ENCODE measurements at regions not wholly inside any gene's neighbourhood (a gene's known extent, or its start where the extent isn't known, plus 50 kb on each side); places are given as distances from the start of the nearest gene placed in this dataset.

- ATAC-seq = no peak
- peaks cover 21% of the 10 kb centered on the region for H3K9me3 Mint-ChIP-seq
Observed at GRCh38 chr5:4684946-4685345, 455.2 kb upstream of the ADAMTS16 start.

GRCh38 chr5:4698596-4698995 is 441.5 kb upstream of the ADAMTS16 start:
- H2AFZ ChIP-seq = no peak overlapping the region
- H3K4me2 ChIP-seq = no peak overlapping the region
- no peaks in the 10 kb centered on the region for H3K9me3 Mint-ChIP-seq

More at GRCh38 chr5:4684946-4685345, 455.2 kb upstream of the ADAMTS16 start:
- no peak overlapping the region for H3K27ac Mint-ChIP-seq
- H3K27me3 ChIP-seq (ENCODE audit: insufficient read depth) = no peaks in the 10 kb centered on the region
- H3K4me1 ChIP-seq (ENCODE audit: insufficient read depth) = no peaks in the 10 kb centered on the region
- H3K4me3 ChIP-seq = no peak overlapping the region
- H2AFZ ChIP-seq = no peak overlapping the region
- peaks cover 3% of the 10 kb centered on the region; the same call in 2 of the 3 replicates for H3K36me3 Mint-ChIP-seq (ENCODE audit: low read depth)
- no peak for TF ChIP-seq JUNB (IDR thresholded peaks at IDR 0.05; ENCODE audit: unreplicated experiment)
- TF ChIP-seq ZNF331 (CRISPR knock-in tag; IDR thresholded peaks at IDR 0.05; ENCODE audit: low read depth) = no peak
- H3K27me3 Mint-ChIP-seq (ENCODE audit: insufficient read depth, low read depth, poor library complexity) = peaks cover 3% of the 10 kb centered on the region
- no peak overlapping the region for H3K27ac ChIP-seq (ENCODE audit: low read depth)
- no peaks in the 10 kb centered on the region for H3K4me1 Mint-ChIP-seq
- no peak for DNase-seq (ENCODE audit: low spot score)
- H3K4me3 Mint-ChIP-seq = no peak overlapping the region
- H4K20me1 ChIP-seq (replicated peaks; ENCODE audit: insufficient read depth) = no peaks in the 10 kb centered on the region
- no peaks in the 10 kb centered on the region for H3F3A ChIP-seq (replicated peaks; ENCODE audit: low read depth)
- H3K4me2 ChIP-seq = no peak overlapping the region
- H3K9me2 ChIP-seq (ENCODE audit: insufficient read depth) = 0 out of 2 replicates have a peak, but pooled peaks cover 4% of the 10 kb centered on the region
- no peaks in the 10 kb centered on the region for H3K36me3 ChIP-seq (ENCODE audit: insufficient read depth)
- no peaks in the 10 kb centered on the region for H3K79me2 ChIP-seq (replicated peaks; ENCODE audit: insufficient read depth)

GRCh38 chr5:4699592-4699991 is 440.5 kb upstream of the ADAMTS16 start:
- Histone ChIP-seq H3K9me2 (ENCODE audit: insufficient read depth) (no peaks in the 10 kb centered on the region), H3K4me3 (no peak overlapping the region), H3K4me1 (ENCODE audit: insufficient read depth) (no peaks in the 10 kb centered on the region), H3K4me2 (no peak overlapping the region), H3F3A (replicated peaks; ENCODE audit: low read depth) (no peaks in the 10 kb centered on the region), H2AFZ (no peak overlapping the region), H3K36me3 (ENCODE audit: insufficient read depth) (no peaks in the 10 kb centered on the region), H3K27ac (ENCODE audit: low read depth) (no peak overlapping the region), H3K79me2 (replicated peaks; ENCODE audit: insufficient read depth) (no peaks in the 10 kb centered on the region), H4K20me1 (replicated peaks; ENCODE audit: insufficient read depth) (no peaks in the 10 kb centered on the region), H3K27me3 (ENCODE audit: insufficient read depth) (no peaks in the 10 kb centered on the region)
- ATAC-seq (no peak), DNase-seq (ENCODE audit: low spot score) (no peak)
- no peaks in the 10 kb centered on the region for H3K4me1 Mint-ChIP-seq
- H3K27ac Mint-ChIP-seq = no peak overlapping the region
- H3K36me3 Mint-ChIP-seq (ENCODE audit: low read depth) = no peaks in the 10 kb centered on the region
- no peak overlapping the region for H3K4me3 Mint-ChIP-seq
- no peaks in the 10 kb centered on the region for H3K9me3 Mint-ChIP-seq
- H3K27me3 Mint-ChIP-seq (ENCODE audit: insufficient read depth, low read depth, poor library complexity) = no peaks in the 10 kb centered on the region
- TF ChIP-seq REST (IDR thresholded peaks at IDR 0.05; ENCODE audit: unreplicated experiment) = no peak
- TF ChIP-seq ZNF331 (CRISPR knock-in tag; IDR thresholded peaks at IDR 0.05; ENCODE audit: low read depth) = no peak
- no peak for TF ChIP-seq ETS1 (IDR thresholded peaks at IDR 0.05)
- no peak for TF ChIP-seq EZH2phosphoT487 (IDR thresholded peaks at IDR 0.05; ENCODE audit: unreplicated experiment)
- TF ChIP-seq EZH2 (IDR thresholded peaks at IDR 0.05; ENCODE audit: low read depth, unreplicated experiment) = no peak
- TF ChIP-seq POLR2AphosphoS5 (IDR thresholded peaks at IDR 0.05; ENCODE audit: low read depth) = no peak

More at GRCh38 chr5:4698596-4698995, 441.5 kb upstream of the ADAMTS16 start:
- Mint-ChIP-seq H3K27me3 (ENCODE audit: insufficient read depth, low read depth, poor library complexity) (no peaks in the 10 kb centered on the region), H3K36me3 (ENCODE audit: low read depth) (no peaks in the 10 kb centered on the region), H3K4me1 (no peaks in the 10 kb centered on the region), H3K27ac (no peak overlapping the region), H3K4me3 (no peak overlapping the region)
- Histone ChIP-seq H3K4me1 (ENCODE audit: insufficient read depth) (no peaks in the 10 kb centered on the region), H3F3A (replicated peaks; ENCODE audit: low read depth) (no peaks in the 10 kb centered on the region), H3K4me3 (no peak overlapping the region), H3K79me2 (replicated peaks; ENCODE audit: insufficient read depth) (no peaks in the 10 kb centered on the region), H3K9me2 (ENCODE audit: insufficient read depth) (no peaks in the 10 kb centered on the region), H4K20me1 (replicated peaks; ENCODE audit: insufficient read depth) (no peaks in the 10 kb centered on the region), H3K27me3 (ENCODE audit: insufficient read depth) (no peaks in the 10 kb centered on the region), H3K27ac (ENCODE audit: low read depth) (no peak overlapping the region), H3K36me3 (ENCODE audit: insufficient read depth) (no peaks in the 10 kb centered on the region)
- ATAC-seq (no peak), DNase-seq (ENCODE audit: low spot score) (no peak)
- TF ChIP-seq JUNB (IDR thresholded peaks at IDR 0.05; ENCODE audit: unreplicated experiment) (no peak), ETS1 (IDR thresholded peaks at IDR 0.05) (no peak), POLR2AphosphoS5 (IDR thresholded peaks at IDR 0.05; ENCODE audit: low read depth) (no peak), ZNF331 (CRISPR knock-in tag; IDR thresholded peaks at IDR 0.05; ENCODE audit: low read depth) (no peak), STAT1 (IDR thresholded peaks at IDR 0.05; ENCODE audit: unreplicated experiment) (no peak), EZH2 (IDR thresholded peaks at IDR 0.05; ENCODE audit: low read depth, unreplicated experiment) (no peak), NANOG (IDR thresholded peaks at IDR 0.05; ENCODE audit: borderline replicate concordance) (no peak)

All from GM23338 (cell line).